ENCODE measurements at regions not wholly inside any gene's neighbourhood (a gene's known extent, or its start where the extent isn't known, plus 50 kb on each side); places are given as distances from the start of the nearest gene placed in this dataset.

DNA sequence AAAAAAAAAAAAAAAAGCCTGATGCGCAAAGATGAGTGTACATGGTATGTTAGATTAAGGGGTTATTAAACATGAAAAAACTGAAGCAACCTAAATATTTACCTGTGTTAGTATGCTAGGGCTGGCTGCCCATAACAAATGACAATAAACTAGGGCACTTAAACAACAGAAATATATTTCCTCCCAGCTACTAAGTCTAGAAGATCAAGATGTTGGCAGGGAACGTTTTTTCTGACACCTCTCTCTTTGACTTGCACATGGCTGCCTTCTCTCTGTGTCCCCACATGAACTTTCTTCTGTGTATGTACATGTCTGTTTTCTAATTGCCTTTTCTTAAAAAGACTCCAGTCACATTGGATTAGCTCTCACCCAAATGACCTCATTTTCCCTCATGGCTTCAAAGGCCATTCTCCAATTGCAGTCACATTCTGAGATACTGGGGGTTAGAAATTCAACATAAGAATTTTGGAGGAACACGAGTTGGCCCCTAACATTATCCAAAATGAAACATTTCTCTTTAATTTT lies 694.5 kb downstream of the CDH9 start:
- Histone ChIP-seq H3K27me3 (replicated peaks in 1 of 2; ENCODE audit: control insufficient read depth in 2 of 2, insufficient read depth in 2 of 2, low read length in 1 of 2) (no peaks in the 10 kb centered on the region), H3K4me3 (no peak overlapping the region), H3K79me2 (ENCODE audit: control insufficient read depth, insufficient read depth, low read length) (no peaks in the 10 kb centered on the region), H2AFZ (ENCODE audit: control insufficient read depth, low read depth, low read length) (no peak overlapping the region), H3K9ac (ENCODE audit: control insufficient read depth, insufficient read depth, low read length) (no peak overlapping the region), H4K20me1 (ENCODE audit: control insufficient read depth, insufficient read depth) (no peaks in the 10 kb centered on the region), H3K27ac (ENCODE audit: control insufficient read depth, insufficient read depth) (no peak overlapping the region), H3K4me2 (ENCODE audit: control insufficient read depth, insufficient read depth) (no peak overlapping the region), H3K4me1 (ENCODE audit: control insufficient read depth, insufficient read depth, low read length) (no peaks in the 10 kb centered on the region), H3K36me3 (ENCODE audit: control insufficient read depth in 2 of 2, insufficient read depth in 2 of 2, low read length in 1 of 2) (no peaks in the 10 kb centered on the region), H3K9me3 (replicated peaks; ENCODE audit: control insufficient read depth, insufficient read depth, low read length) (no peaks in the 10 kb centered on the region)
- ChIA-PET CTCF (no interaction called here), POLR2A (no interaction called here), RAD21 (ENCODE audit: unreplicated experiment) (no interaction called here), SMC1A (ENCODE audit: uncharacterized antibody, unreplicated experiment) (no interaction called here)
- FAIRE-seq (no peak), ATAC-seq (no peak), DNase-seq (ENCODE audit: low read depth, low spot score) (no peak)
- no TSS peak for BruUV-seq (replicated peaks)
- TF ChIP-seq, protein P1, sequence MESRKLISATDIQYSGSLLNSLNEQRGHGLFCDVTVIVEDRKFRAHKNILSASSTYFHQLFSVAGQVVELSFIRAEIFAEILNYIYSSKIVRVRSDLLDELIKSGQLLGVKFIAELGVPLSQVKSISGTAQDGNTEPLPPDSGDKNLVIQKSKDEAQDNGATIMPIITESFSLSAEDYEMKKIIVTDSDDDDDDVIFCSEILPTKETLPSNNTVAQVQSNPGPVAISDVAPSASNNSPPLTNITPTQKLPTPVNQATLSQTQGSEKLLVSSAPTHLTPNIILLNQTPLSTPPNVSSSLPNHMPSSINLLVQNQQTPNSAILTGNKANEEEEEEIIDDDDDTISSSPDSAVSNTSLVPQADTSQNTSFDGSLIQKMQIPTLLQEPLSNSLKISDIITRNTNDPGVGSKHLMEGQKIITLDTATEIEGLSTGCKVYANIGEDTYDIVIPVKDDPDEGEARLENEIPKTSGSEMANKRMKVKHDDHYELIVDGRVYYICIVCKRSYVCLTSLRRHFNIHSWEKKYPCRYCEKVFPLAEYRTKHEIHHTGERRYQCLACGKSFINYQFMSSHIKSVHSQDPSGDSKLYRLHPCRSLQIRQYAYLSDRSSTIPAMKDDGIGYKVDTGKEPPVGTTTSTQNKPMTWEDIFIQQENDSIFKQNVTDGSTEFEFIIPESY (IDR thresholded peaks at IDR 0.05) = no peak
- TF ChIP-seq ZBED1 (IDR thresholded peaks at IDR 0.05; ENCODE audit: borderline replicate concordance) (no peak), HCFC1 (IDR thresholded peaks at IDR 0.05; ENCODE audit: low read length) (no peak), DPF2 (IDR thresholded peaks at IDR 0.05) (no peak), BRCA1 (IDR thresholded peaks at IDR 0.05; ENCODE audit: low read depth, low read length) (no peak), TCF7 (IDR thresholded peaks at IDR 0.05; ENCODE audit: borderline replicate concordance) (no peak), MXI1 (IDR thresholded peaks at IDR 0.05; ENCODE audit: low read depth, low read length) (no peak)
- TF ChIP-seq, protein P2, sequence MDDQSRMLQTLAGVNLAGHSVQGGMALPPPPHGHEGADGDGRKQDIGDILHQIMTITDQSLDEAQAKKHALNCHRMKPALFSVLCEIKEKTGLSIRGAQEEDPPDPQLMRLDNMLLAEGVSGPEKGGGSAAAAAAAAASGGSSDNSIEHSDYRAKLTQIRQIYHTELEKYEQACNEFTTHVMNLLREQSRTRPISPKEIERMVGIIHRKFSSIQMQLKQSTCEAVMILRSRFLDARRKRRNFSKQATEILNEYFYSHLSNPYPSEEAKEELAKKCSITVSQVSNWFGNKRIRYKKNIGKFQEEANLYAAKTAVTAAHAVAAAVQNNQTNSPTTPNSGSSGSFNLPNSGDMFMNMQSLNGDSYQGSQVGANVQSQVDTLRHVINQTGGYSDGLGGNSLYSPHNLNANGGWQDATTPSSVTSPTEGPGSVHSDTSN (IDR thresholded peaks at IDR 0.05; ENCODE audit: insufficient replicate concordance, low read depth, low read length) = no peak
- intact Hi-C loops (cut with micrococcal nuclease; ENCODE audit: unreplicated experiment) (no loop called here), in situ Hi-C loops (cut with MboI) (no loop called here)
- 30% methylated on average over 3 of the region's 3 CpGs for WGBS (ENCODE audit: insufficient coverage, insufficient replicate concordance, low lambda C conversion rate, missing lambda C conversion rate)
